Epithelial cell of esophagus (primary cell): ENCODE measurements at regions not wholly inside any gene's neighbourhood (a gene's known extent, or its start where the extent isn't known, plus 50 kb on each side); places are given as distances from the start of the nearest gene placed in this dataset.

Experiments used
- DNase-seq: peaks from one replicate; pipeline ENCODE4 v3.0.0; 2010; ENCODE audit warnings: low read depth
- H3K4me3 ChIP-seq: 2 replicates; pipeline ENCODE4 v1.5.1; 2011; ENCODE audit warnings: mild to moderate bottlenecking, low read length, control low read depth
- TF ChIP-seq, protein P1 (sequence below): IDR thresholded peaks from 2 replicates; pipeline ENCODE4 v1.5.1; 2011; ENCODE audit warnings: low read depth, mild to moderate bottlenecking, low read length, control low read depth, inconsistent platforms; ENCODE audit not compliant: insufficient read depth; ENCODE audit errors: missing control alignments

DNA sequence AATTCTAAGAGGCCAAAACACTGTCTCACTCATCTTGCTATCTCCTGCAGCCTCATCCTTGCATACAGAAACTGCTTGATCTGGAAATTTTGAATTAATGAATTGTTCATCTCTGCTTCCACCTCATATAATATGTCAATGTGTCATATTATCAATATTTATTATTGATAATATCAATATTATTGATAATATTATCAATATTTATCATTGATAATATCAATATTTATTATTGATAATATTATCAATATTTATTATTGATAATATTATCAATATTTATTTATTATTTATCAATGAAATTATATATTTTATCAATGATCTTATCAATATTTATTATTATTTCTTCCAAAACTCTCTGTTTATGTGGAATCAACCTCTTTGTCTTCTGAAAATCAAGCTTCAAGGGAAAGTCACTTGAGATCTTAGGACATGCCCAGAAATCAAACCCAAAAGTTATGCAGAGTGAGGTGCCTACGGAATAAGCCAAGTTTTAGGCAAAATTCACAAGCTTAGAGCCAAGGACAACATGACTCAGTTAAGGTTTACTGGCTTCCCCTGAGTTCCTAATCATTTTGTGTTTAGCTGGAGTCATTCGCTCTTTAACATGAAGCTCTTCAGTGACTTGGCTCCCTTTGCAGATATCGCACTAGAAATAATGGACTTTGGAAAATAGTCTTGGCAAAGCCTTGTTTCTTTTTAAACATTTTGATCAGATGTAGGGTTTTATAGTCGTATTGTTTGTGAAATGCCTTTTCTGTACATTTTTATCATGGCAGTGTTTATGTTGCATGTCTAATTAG is 297.1 kb upstream of the RARB start:
- no peak overlapping the region for H3K4me3 ChIP-seq
- no peak for DNase-seq
- TF ChIP-seq, protein P1, sequence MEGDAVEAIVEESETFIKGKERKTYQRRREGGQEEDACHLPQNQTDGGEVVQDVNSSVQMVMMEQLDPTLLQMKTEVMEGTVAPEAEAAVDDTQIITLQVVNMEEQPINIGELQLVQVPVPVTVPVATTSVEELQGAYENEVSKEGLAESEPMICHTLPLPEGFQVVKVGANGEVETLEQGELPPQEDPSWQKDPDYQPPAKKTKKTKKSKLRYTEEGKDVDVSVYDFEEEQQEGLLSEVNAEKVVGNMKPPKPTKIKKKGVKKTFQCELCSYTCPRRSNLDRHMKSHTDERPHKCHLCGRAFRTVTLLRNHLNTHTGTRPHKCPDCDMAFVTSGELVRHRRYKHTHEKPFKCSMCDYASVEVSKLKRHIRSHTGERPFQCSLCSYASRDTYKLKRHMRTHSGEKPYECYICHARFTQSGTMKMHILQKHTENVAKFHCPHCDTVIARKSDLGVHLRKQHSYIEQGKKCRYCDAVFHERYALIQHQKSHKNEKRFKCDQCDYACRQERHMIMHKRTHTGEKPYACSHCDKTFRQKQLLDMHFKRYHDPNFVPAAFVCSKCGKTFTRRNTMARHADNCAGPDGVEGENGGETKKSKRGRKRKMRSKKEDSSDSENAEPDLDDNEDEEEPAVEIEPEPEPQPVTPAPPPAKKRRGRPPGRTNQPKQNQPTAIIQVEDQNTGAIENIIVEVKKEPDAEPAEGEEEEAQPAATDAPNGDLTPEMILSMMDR = no peak

DNA sequence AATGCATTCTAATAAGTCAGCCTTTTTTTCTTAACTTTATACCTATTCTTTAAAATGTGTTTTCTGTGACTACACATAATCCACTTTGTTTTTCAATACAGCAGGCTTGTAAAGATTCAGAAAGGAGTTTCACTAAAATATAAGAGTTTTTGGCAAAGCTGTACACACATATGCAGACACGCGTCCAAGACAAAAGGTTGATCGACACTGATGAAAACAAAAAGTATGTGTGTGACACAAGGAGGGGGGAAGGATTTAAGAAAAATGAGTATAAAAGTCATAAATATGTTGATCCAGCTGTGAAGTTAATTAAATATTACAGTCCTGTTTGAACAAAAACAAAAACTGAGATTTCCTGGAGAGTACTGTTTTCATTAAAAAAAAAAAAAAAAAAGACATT is 294.5 kb upstream of the RARB start:
- H3K4me3 ChIP-seq = no peak overlapping the region
- DNase-seq = no peak
- TF ChIP-seq, protein P1 = no peak

DNA sequence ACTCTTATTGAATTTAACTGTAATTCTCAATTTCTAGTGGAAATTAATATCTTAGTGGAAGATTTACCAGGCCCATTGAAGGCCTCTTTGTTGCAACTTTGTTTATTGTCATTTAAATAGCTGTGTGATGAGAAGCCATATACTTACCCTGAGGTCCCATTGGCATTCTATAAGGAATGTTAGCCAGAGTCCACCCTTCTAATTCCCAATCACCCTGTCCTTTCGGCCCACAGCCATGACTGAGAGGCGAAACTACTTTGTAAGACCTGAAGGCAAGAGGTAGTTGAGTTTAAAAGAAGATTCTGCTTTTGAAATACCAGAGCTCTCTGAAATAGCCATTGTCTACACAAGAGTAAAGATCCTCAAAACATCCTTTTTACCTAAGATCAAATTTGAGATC is 290.5 kb upstream of the RARB start:
- H3K4me3 ChIP-seq = no peak overlapping the region
- no peak for DNase-seq
- TF ChIP-seq, protein P1 = no peak

DNA sequence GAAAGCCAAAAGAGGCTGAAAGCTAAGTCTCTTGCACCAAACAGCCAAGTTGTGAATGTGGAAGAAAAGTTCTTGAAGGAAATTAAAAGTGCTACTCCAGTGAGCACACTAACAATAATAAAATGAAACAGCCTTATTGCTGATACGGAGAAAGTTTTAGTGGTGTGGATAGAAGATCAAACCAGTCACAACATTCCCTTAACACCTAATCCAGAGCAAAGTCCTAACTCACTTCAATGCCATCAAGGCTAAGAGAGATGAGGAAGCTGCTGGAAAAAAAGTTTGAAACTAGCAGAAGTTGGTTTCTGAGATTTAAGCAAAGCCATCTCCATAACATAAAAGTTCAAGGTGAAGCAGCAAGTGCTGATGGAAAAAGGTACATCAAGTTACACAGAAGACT is 288.8 kb upstream of the RARB start:
- TF ChIP-seq, protein P1 = no peak
- no peak overlapping the region for H3K4me3 ChIP-seq
- DNase-seq = no peak

DNA sequence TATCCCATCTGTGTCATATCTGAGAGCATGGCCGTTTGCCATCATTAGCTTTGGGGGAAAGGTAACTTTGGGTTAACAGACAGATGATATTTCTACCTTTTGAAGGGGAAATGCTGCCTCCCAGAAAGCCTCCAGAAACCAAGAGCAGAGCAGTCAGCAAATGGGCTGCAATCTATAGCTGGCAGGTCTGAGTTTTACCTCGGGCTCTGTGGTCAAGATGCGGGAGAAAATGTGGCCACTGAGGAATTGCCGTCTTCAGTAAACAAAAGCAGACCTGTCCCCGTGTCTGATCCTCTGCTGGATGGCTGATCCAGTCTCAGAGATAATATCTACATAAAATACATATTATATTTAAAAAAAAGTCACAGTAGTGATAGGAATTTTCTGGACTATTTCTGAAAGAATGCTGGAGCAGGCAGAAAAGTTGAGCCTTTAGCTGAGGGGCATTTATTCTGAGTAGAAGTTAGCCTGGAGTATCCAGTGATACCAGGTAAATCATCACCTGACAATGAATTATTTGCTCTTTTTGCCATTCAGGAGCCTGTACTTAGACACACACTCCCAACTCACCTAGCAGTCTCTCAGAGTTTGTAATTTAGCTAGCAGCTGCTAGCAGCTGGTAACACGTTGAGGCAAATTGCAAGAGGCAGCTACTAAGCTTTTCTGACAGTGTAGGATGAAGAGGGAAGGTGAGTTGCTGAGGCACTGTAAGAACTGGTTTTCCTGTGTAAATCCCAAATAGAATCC is 285.3 kb upstream of the RARB start:
- TF ChIP-seq, protein P1 = no peak
- no peak overlapping the region for H3K4me3 ChIP-seq
- no peak for DNase-seq

DNA sequence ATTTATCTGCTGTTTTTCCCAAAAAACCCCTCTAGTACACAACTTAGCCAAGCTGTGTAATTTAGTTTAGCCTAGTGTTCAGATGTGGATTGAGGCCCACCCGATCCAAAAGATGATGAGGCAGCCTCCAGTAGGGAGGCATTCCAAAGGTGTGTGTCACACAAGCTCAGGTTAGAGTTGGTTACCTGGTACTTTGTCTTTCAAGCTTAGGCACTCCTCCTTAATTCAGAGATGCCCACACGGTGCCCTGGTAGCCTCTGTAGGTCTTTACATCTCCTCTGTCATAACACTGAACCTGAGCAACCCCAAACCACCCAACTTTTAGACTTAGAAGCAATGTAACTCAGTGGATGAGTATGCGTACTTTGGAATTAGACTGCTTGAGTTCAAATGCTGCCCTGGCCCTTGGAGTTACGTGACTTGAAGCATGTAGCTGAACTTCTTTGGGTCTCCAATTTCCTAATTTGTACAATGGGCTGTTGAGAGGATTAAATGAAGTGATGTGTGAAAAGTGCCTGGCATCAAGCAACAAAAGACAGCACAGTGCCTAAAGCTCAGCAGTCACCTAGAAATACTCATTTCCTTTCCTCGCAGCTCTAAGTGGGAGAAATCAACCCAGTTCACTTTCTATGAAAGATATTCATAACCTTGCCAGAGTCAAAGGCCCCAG is 284.6 kb upstream of the RARB start:
- DNase-seq = peak; percentile 9
- TF ChIP-seq, protein P1 = no peak
- H3K4me3 ChIP-seq = no peak overlapping the region
